GM12878 (cell line): ENCODE measurements at regions not wholly inside any gene's neighbourhood (a gene's known extent, or its start where the extent isn't known, plus 50 kb on each side); places are given as distances from the start of the nearest gene placed in this dataset.

ENCODE experiments used
- ATAC-seq: fragments of 200-7000 bp; cut with Tn5 transposase; 3 replicates; pipeline ENCODE4 v1.9.1; 2020; ENCODE audit warnings: mild to moderate bottlenecking, moderate library complexity
- BruUV-seq: library from RNA; stranded (reverse); fragments of 400-500 nt; replicated peaks from 2 replicates; lab custom pipeline; 2021; lab: Mats Ljungman, UMichigan
- CTCF ChIA-PET: fragments of 300-600 bp; sonication (Branson Sonifier 250); formaldehyde crosslinking; extraction: SDS; loops from one replicate; lab custom pipeline; 2021; ENCODE audit warnings: inconsistent platforms; lab: Yijun Ruan, JAX
- POLR2A ChIA-PET: fragments of 350-600 bp; formaldehyde crosslinking; extraction: SDS; loops from one replicate; lab custom pipeline; 2021; ENCODE audit warnings: inconsistent platforms; lab: Charles Lee
- RAD21 ChIA-PET: fragments of 300-600 bp; sonication (Branson Sonifier 250); formaldehyde crosslinking; loops from one replicate; lab custom pipeline; 2023; ENCODE audit warnings: antibody characterized with exemption; ENCODE audit not compliant: unreplicated experiment; lab: Charles Lee
- SMC1A ChIA-PET: fragments of 300-600 bp; sonication (Branson Sonifier 250); formaldehyde crosslinking; loops from one replicate; lab custom pipeline; 2023; ENCODE audit not compliant: unreplicated experiment, uncharacterized antibody; lab: Charles Lee
- DNase-seq: peaks from one replicate; pipeline ENCODE4 v3.0.0-alpha.2; 2011; ENCODE audit warnings: low read depth, low spot score
- FAIRE-seq: peaks from 3 replicates; lab custom pipeline; 2011; peaks lifted over from hg19 to GRCh38; lab: Jason Lieb, UNC
- H2AFZ ChIP-seq: 2 replicates; pipeline ENCODE4 v1.6.0; 2011; ENCODE audit warnings: low read depth, low read length, control low read depth; ENCODE audit not compliant: control insufficient read depth
- H3K27ac ChIP-seq: 2 replicates; pipeline ENCODE4 v1.5.1; 2011; ENCODE audit warnings: control low read depth; ENCODE audit not compliant: control insufficient read depth, insufficient read depth
- H3K27me3 ChIP-seq, 2 experiments: replicated peaks in 1 of 2; 2 replicates each; pipeline versions ENCODE4 v1.6.0 to v1.6.1; 2011; ENCODE audit warnings: low read length in 1 of 2; ENCODE audit not compliant: control insufficient read depth in 2 of 2, insufficient read depth in 2 of 2
- H3K36me3 ChIP-seq, 2 experiments: 2 replicates each; pipeline ENCODE4 v1.5.1; 2011; ENCODE audit warnings: low read length in 1 of 2; ENCODE audit not compliant: control insufficient read depth in 2 of 2, insufficient read depth in 2 of 2
- H3K4me1 ChIP-seq: 2 replicates; pipeline ENCODE4 v1.6.1; 2011; ENCODE audit warnings: mild to moderate bottlenecking, low read length, moderate library complexity, mixed read lengths; ENCODE audit not compliant: control insufficient read depth, insufficient read depth
- H3K4me2 ChIP-seq: 2 replicates; pipeline ENCODE4 v1.6.0; 2011; ENCODE audit warnings: control low read depth; ENCODE audit not compliant: control insufficient read depth, insufficient read depth
- H3K4me3 ChIP-seq: fragments of 200-600 bp; sonication (generic); 2 replicates; pipeline ENCODE4 v1.5.1; 2016
- H3K79me2 ChIP-seq: 2 replicates; pipeline ENCODE4 v1.6.0; 2011; ENCODE audit warnings: low read length; ENCODE audit not compliant: control insufficient read depth, insufficient read depth
- H3K9ac ChIP-seq: 2 replicates; pipeline ENCODE4 v1.8.0; 2011; ENCODE audit warnings: low read length, control low read depth, mixed read lengths; ENCODE audit not compliant: control insufficient read depth, insufficient read depth
- H3K9me3 ChIP-seq: replicated peaks from 3 replicates; pipeline ENCODE4 v1.5.1; 2011; ENCODE audit warnings: mild to moderate bottlenecking, low read length; ENCODE audit not compliant: control insufficient read depth, insufficient read depth
- H4K20me1 ChIP-seq: 2 replicates; pipeline ENCODE4 v1.6.0; 2011; ENCODE audit not compliant: control insufficient read depth, insufficient read depth
- CHD2 ChIP-seq: IDR thresholded peaks from 2 replicates; pipeline ENCODE4 v1.6.1; 2011; ENCODE audit warnings: low read depth, low read length, improper control_type of control experiment, borderline replicate concordance
- EGR1 ChIP-seq, 2 experiments: IDR thresholded peaks; 1 replicate in 1 of 2; 2 replicates in 1 of 2; pipeline ENCODE4 v1.6.1; 2011 to 2012; ENCODE audit warnings: low read depth in 2 of 2, low read length in 2 of 2, borderline replicate concordance in 1 of 2, mild to moderate bottlenecking in 1 of 2, moderate library complexity in 1 of 2
- FOXM1 ChIP-seq: IDR thresholded peaks from 2 replicates; pipeline ENCODE4 v1.6.1; 2012; ENCODE audit warnings: low read depth, mild to moderate bottlenecking, inconsistent platforms, low read length, moderate library complexity
- KAT2A ChIP-seq: conservative IDR thresholded peaks from 2 replicates; pipeline ENCODE4 v1.6.1; 2011; ENCODE audit warnings: low read depth, low read length; ENCODE audit not compliant: control insufficient read depth
- RAD51 ChIP-seq: fragments of 450-650 bp; IDR thresholded peaks from 2 replicates; pipeline ENCODE4 v1.6.1; 2016; ENCODE audit warnings: moderate library complexity, mild to moderate bottlenecking, inconsistent platforms
- SIN3A ChIP-seq: IDR thresholded peaks from 2 replicates; pipeline ENCODE4 v1.6.1; 2012; ENCODE audit warnings: low read depth, low read length, improper control_type of control experiment
- WGBS: methylation state at CpG from one replicate; pipeline ENCODE4 v1.1.6; 2016; ENCODE audit warnings: low lambda C conversion rate; ENCODE audit not compliant: insufficient replicate concordance, insufficient coverage; ENCODE audit errors: missing lambda C conversion rate; 5-methylcytosine and 5-hydroxymethylcytosine counted together
- in situ Hi-C: fragments of 300-500 bp; cut with MboI; formaldehyde crosslinking; loops from 9 replicates; pipeline ENCODE4 v1.14.3; 2018; ENCODE audit warnings: mixed read lengths
- intact Hi-C: fragments of 100-400 bp; cut with micrococcal nuclease; formaldehyde crosslinking; loops from one replicate; pipeline ENCODE4 v1.14.2; 2022; ENCODE audit not compliant: unreplicated experiment

- H3K9me3 ChIP-seq: no peaks in the 10 kb centered on the region; the same call in 1 of the 3 replicates
- RAD21 ChIA-PET: no interaction called here
- intact Hi-C loops: no loop called here
- H4K20me1 ChIP-seq: no peaks in the 10 kb centered on the region
- no peaks in the 10 kb centered on the region for H3K79me2 ChIP-seq
- DNase-seq (no peak), FAIRE-seq (no peak)
- H3K4me1 ChIP-seq: no peaks in the 10 kb centered on the region
- H3K36me3 ChIP-seq: no peaks in the 10 kb centered on the region
- H3K4me2 ChIP-seq: no peak overlapping the region
- CTCF ChIA-PET: no interaction called here
- WGBS: 11% methylated on average over 6 of the region's 6 CpGs
- POLR2A ChIA-PET: no interaction called here
- BruUV-seq: no TSS peak
- SMC1A ChIA-PET: no interaction called here
- no peak overlapping the region for H3K4me3 ChIP-seq
- H3K9ac ChIP-seq: no peak overlapping the region
- no peak overlapping the region for H3K27ac ChIP-seq
- H2AFZ ChIP-seq: no peak overlapping the region
- TF ChIP-seq KAT2A (no peak), CHD2 (no peak), RAD51 (no peak), EGR1 (IDR thresholded peaks at IDR 0.05; ENCODE audit: borderline replicate concordance in 1 of 2, low read depth in 2 of 2, low read length in 2 of 2) (no peak), SIN3A (no peak), FOXM1 (no peak)
- TF ChIP-seq, all 136 proteins: peak for 0
- in situ Hi-C loops: no loop called here
- H3K27me3 ChIP-seq: peaks cover 0 to 2% of the 10 kb centered on the region in 2 experiments; a peak in 1 of 4 replicates
- no peak for ATAC-seq
Measured at GRCh38 chr5:112628214-112628980, 109.3 kb upstream of the APC start.
